Colonic mucosa (tissue), 4 donors: ENCODE measurements at regions not wholly inside any gene's neighbourhood (a gene's known extent, or its start where the extent isn't known, plus 50 kb on each side); places are given as distances from the start of the nearest gene placed in this dataset.
A peak's percentile ranks its signal among the peaks of the same experiment; 100 is the strongest.
"Not testable (repeated sequence)": the region's sequence is repeated elsewhere in the genome, so short reads cannot be mapped to it uniquely, and the experiment has no call there.

ENCODE experiments used
- DNase-seq: peaks from one replicate; pipeline ENCODE4 v3.0.0-alpha.2; 2020
- H3K27ac ChIP-seq: fragments of 200-600 bp; one replicate; pipeline ENCODE4 v1.8.0; 2021
- H3K27me3 ChIP-seq: fragments of 200-600 bp; one replicate; pipeline ENCODE4 v1.8.0; 2021
- H3K36me3 ChIP-seq: fragments of 200-600 bp; one replicate; pipeline ENCODE4 v1.8.0; 2021
- H3K4me1 ChIP-seq: fragments of 200-600 bp; one replicate; pipeline ENCODE4 v1.8.0; 2021; ENCODE audit warnings: mild to moderate bottlenecking
- H3K4me3 ChIP-seq: fragments of 200-600 bp; one replicate; pipeline ENCODE4 v1.8.0; 2021
- H3K9ac ChIP-seq, 2 donors: one replicate each; pipeline ENCODE4 v1.7.0; 2013; ENCODE audit warnings: control low read depth in 2 of 2, low read depth in 2 of 2, low read length in 2 of 2
- H3K9me3 ChIP-seq: fragments of 200-600 bp; one replicate; pipeline ENCODE4 v1.8.0; 2021
- CTCF ChIP-seq: fragments of 200-600 bp; IDR thresholded peaks from one replicate; pipeline ENCODE4 v1.8.0; 2022; ENCODE audit warnings: antibody characterized with exemption, mild to moderate bottlenecking
- intact Hi-C: fragments of 100-400 bp; cut with DNase I; formaldehyde crosslinking; loops from one replicate; pipeline ENCODE4 v1.14.1; 2022
- donor health status: healthy.
- donor health status: DM: no; HTN: no; CAD: no.
- donor health status: DM: no; HTN: no; CAD: no.

GRCh38 chr9:97248252-97248651 is 59.2 kb upstream of the CCDC180 start:
- H3K27ac ChIP-seq: not testable (repeated sequence)

GRCh38 chr9:97243606-97244005 is 63.9 kb upstream of the CCDC180 start:
- no peak for TF ChIP-seq CTCF
- DNase-seq: no peak
- Histone ChIP-seq H3K4me3 (no peak overlapping the region), H3K27me3 (no peaks in the 10 kb centered on the region), H3K9me3 (no peaks in the 10 kb centered on the region), H3K9ac (no peak overlapping the region), H3K4me1 (no peaks in the 10 kb centered on the region), H3K36me3 (no peaks in the 10 kb centered on the region), H3K27ac (no peak overlapping the region)
- intact Hi-C loops: no loop called here

More at GRCh38 chr9:97248252-97248651, 59.2 kb upstream of the CCDC180 start:
- DNase-seq, H3K4me1 ChIP-seq, intact Hi-C loops, H3K27me3 ChIP-seq, H3K36me3 ChIP-seq, H3K4me3 ChIP-seq, H3K9ac ChIP-seq, H3K9me3 ChIP-seq: not testable (repeated sequence)

GRCh38 chr9:97241430-97241829 is 66.0 kb upstream of the CCDC180 start:
- intact Hi-C loops, DNase-seq, H3K27me3 ChIP-seq, H3K9me3 ChIP-seq, H3K27ac ChIP-seq, H3K4me1 ChIP-seq, H3K36me3 ChIP-seq, H3K4me3 ChIP-seq, H3K9ac ChIP-seq: not testable (repeated sequence)

- peak; percentile 72 for DNase-seq
- intact Hi-C loops: no loop called here
- Histone ChIP-seq H3K27me3 (no peaks in the 10 kb centered on the region), H3K4me3 (peak overlapping the region; percentile 59), H3K9me3 (no peaks in the 10 kb centered on the region), H3K27ac (peak overlapping the region; percentile 41), H3K9ac (peak overlapping the region; percentile 66 to 73), H3K4me1 (peaks cover 4% of the 10 kb centered on the region), H3K36me3 (no peaks in the 10 kb centered on the region)
- no peak for TF ChIP-seq CTCF
Observed at GRCh38 chr9:97237951-97238889, 69.2 kb upstream of the CCDC180 start.

- H3K4me3 ChIP-seq: peak overlapping the region; percentile 59
- no peaks in the 10 kb centered on the region for H3K36me3 ChIP-seq
- no peak overlapping the region for H3K27ac ChIP-seq
- H3K27me3 ChIP-seq: no peaks in the 10 kb centered on the region
- intact Hi-C loops: no loop called here
- H3K9me3 ChIP-seq: no peaks in the 10 kb centered on the region
- no peak for DNase-seq
- no peak overlapping the region for H3K9ac ChIP-seq
- TF ChIP-seq CTCF: no peak
- peaks cover 4% of the 10 kb centered on the region for H3K4me1 ChIP-seq
Observed at GRCh38 chr9:97237311-97237786, 70.1 kb upstream of the CCDC180 start.

- H3K36me3 ChIP-seq, DNase-seq, H3K27me3 ChIP-seq, H3K9ac ChIP-seq, H3K9me3 ChIP-seq, H3K4me3 ChIP-seq, H3K27ac ChIP-seq, H3K4me1 ChIP-seq, intact Hi-C loops: not testable (repeated sequence)
Observed at GRCh38 chr9:97233009-97233400, 74.5 kb upstream of the CCDC180 start.

- H3K27ac ChIP-seq, H3K9ac ChIP-seq, H3K4me3 ChIP-seq, H3K9me3 ChIP-seq, DNase-seq, H3K36me3 ChIP-seq, intact Hi-C loops, H3K27me3 ChIP-seq, H3K4me1 ChIP-seq: not testable (repeated sequence)
Observed at GRCh38 chr9:97232060-97233008, 75.1 kb upstream of the CCDC180 start.

- DNase-seq, H3K4me3 ChIP-seq, H3K36me3 ChIP-seq, H3K9ac ChIP-seq, intact Hi-C loops, H3K4me1 ChIP-seq, H3K9me3 ChIP-seq, H3K27ac ChIP-seq: not testable (repeated sequence)
- peaks cover 46% of the 10 kb centered on the region for H3K27me3 ChIP-seq
Observed at GRCh38 chr9:97222393-97222792, 85.1 kb upstream of the CCDC180 start.

GRCh38 chr9:97221478-97222355 is 85.7 kb upstream of the CCDC180 start:
- intact Hi-C loops, H3K9me3 ChIP-seq, H3K9ac ChIP-seq, H3K36me3 ChIP-seq, H3K4me1 ChIP-seq, H3K27ac ChIP-seq: not testable (repeated sequence)
- H3K27me3 ChIP-seq: peaks cover 46% of the 10 kb centered on the region
- peak; percentile 47 for DNase-seq
- peak overlapping the region; percentile 19 for H3K4me3 ChIP-seq
